Peyer's patch (tissue), 4 donors: ENCODE measurements at regions not wholly inside any gene's neighbourhood (a gene's known extent, or its start where the extent isn't known, plus 50 kb on each side); places are given as distances from the start of the nearest gene placed in this dataset.

ENCODE experiments used
- DNase-seq, 3 donors: peaks; one replicate each; pipeline ENCODE4 v3.0.0-alpha.2; 2017 to 2019
- H3K27ac ChIP-seq, 4 donors: fragments of 200-600 bp; sonication (generic); one replicate each; pipeline ENCODE4 v1.5.1; 2016 to 2019
- H3K27me3 ChIP-seq, 2 donors: fragments of 200-600 bp; sonication (generic); one replicate each; pipeline ENCODE4 v1.5.1; 2019
- H3K36me3 ChIP-seq, 3 donors: fragments of 200-600 bp; sonication (generic); one replicate each; pipeline ENCODE4 v1.5.1; 2016 to 2019
- H3K4me1 ChIP-seq, 4 donors: fragments of 200-600 bp; sonication (generic); one replicate each; pipeline ENCODE4 v1.5.1; 2016 to 2019
- H3K4me3 ChIP-seq, 4 donors: fragments of 200-600 bp; sonication (generic); 1 replicate in 3 of 4; 2 replicates in 1 of 4; pipeline ENCODE4 v1.5.1; 2016 to 2019; ENCODE audit warnings: mild to moderate bottlenecking in 1 of 4
- H3K9me3 ChIP-seq, 4 donors: fragments of 200-600 bp; sonication (generic); one replicate each; pipeline ENCODE4 v1.5.1; 2016 to 2019; ENCODE audit warnings: mild to moderate bottlenecking in 1 of 4
- POLR2A ChIP-seq, 2 donors: fragments of 450-650 bp; IDR thresholded peaks; one replicate each; pipeline ENCODE4 v1.5.1; 2017; ENCODE audit warnings: antibody characterized with exemption in 2 of 2, mild to moderate bottlenecking in 2 of 2, moderate library complexity in 2 of 2
- TF ChIP-seq, protein P1 (sequence below), 6 experiments: fragments of 450-650 bp in 4 of 6; fragments of 200-600 bp in 2 of 6; sonication (generic) in 1 of 6; IDR thresholded peaks; one replicate each; pipeline ENCODE4 v1.5.1; 2017 to 2019; ENCODE audit warnings: antibody characterized with exemption in 6 of 6, mild to moderate bottlenecking in 3 of 6, moderate library complexity in 1 of 6

DNA sequence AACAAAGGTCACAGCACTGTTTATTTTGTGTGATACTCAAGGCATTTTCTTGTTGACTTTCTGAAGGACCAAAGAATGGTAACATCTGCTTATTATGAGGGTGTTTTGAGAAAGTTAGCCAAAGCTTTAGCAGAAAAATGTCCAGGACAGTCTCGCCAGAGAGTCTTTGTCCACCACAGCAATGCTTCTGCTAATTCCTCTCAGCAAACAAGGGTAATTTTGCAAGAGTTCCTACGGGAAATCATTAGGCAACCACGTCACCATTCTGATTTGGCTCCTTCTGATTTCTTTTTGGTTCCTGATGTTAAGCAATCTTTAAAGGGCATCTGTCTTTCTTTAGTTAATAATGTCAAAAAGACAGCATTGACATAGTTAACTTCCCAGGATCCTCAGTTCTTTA, 639.3 kb upstream of the STEAP1 start:
- no peaks in the 10 kb centered on the region for H3K27me3 ChIP-seq
- TF ChIP-seq POLR2A (IDR thresholded peaks at IDR 0.05), result no peak
- TF ChIP-seq, protein P1, sequence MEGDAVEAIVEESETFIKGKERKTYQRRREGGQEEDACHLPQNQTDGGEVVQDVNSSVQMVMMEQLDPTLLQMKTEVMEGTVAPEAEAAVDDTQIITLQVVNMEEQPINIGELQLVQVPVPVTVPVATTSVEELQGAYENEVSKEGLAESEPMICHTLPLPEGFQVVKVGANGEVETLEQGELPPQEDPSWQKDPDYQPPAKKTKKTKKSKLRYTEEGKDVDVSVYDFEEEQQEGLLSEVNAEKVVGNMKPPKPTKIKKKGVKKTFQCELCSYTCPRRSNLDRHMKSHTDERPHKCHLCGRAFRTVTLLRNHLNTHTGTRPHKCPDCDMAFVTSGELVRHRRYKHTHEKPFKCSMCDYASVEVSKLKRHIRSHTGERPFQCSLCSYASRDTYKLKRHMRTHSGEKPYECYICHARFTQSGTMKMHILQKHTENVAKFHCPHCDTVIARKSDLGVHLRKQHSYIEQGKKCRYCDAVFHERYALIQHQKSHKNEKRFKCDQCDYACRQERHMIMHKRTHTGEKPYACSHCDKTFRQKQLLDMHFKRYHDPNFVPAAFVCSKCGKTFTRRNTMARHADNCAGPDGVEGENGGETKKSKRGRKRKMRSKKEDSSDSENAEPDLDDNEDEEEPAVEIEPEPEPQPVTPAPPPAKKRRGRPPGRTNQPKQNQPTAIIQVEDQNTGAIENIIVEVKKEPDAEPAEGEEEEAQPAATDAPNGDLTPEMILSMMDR (IDR thresholded peaks at IDR 0.05), result no peak
- no peak overlapping the region for H3K4me3 ChIP-seq
- no peaks in the 10 kb centered on the region for H3K36me3 ChIP-seq
- no peaks in the 10 kb centered on the region for H3K4me1 ChIP-seq
- DNase-seq, result no peak
- no peaks in the 10 kb centered on the region for H3K9me3 ChIP-seq
- H3K27ac ChIP-seq, result no peak overlapping the region

DNA sequence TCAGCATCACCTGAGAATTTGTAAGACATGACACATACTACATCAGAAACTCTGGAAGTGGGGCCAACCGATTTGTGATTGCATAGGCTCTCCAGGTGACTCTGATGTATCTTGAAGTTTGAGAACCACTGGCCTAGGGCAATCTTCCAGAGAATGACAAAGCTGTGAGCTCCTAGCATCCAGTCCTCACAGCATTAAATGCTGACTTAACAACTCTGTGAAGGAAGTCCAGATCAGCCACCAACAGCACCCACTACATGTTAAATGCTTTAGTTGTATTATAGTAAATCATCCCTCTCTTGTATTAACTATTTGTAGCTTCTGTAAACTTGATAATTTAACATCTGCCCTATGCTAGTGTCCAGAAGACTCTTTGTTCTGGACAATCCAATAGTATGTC, 636.5 kb upstream of the STEAP1 start:
- Histone ChIP-seq H3K27me3 (no peaks in the 10 kb centered on the region), H3K4me3 (no peak overlapping the region), H3K4me1 (no peaks in the 10 kb centered on the region), H3K36me3 (no peaks in the 10 kb centered on the region), H3K27ac (no peak overlapping the region), H3K9me3 (no peaks in the 10 kb centered on the region)
- no peak for TF ChIP-seq POLR2A (IDR thresholded peaks at IDR 0.05)
- TF ChIP-seq, protein P1 (IDR thresholded peaks at IDR 0.05), result no peak
- no peak for DNase-seq

DNA sequence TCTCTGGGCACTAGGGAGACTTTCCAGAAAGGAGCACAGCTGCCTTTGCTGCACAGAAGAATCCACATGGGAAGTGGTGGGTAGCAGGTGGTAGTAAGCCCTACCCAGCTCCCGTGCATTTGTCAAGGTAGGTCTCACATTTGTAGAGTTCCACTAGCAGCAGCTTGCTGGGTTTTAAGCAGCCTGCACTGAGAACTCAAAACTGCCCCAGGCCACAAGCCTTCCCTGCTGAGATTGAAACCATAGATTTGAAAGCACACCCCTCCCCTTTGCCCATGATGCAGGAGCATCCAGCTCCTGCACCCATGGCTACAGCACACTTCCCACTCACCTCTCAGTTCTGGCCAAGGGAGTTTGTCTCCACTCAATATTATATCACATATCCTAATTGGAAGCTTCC, 604.5 kb upstream of the STEAP1 start:
- H3K27me3 ChIP-seq, result no peaks in the 10 kb centered on the region
- H3K36me3 ChIP-seq, result no peaks in the 10 kb centered on the region
- H3K27ac ChIP-seq, result no peak overlapping the region
- H3K4me3 ChIP-seq, result no peak overlapping the region
- no peak for DNase-seq
- TF ChIP-seq, protein P1 (IDR thresholded peaks at IDR 0.05), result no peak
- no peak for TF ChIP-seq POLR2A (IDR thresholded peaks at IDR 0.05)
- no peaks in the 10 kb centered on the region for H3K4me1 ChIP-seq
- no peaks in the 10 kb centered on the region for H3K9me3 ChIP-seq

GRCh38 chr7:89554209-89554608, 600.1 kb upstream of the STEAP1 start:
- Histone ChIP-seq H3K27me3 (no peaks in the 10 kb centered on the region), H3K9me3 (no peaks in the 10 kb centered on the region), H3K4me1 (no peaks in the 10 kb centered on the region), H3K36me3 (no peaks in the 10 kb centered on the region), H3K4me3 (no peak overlapping the region), H3K27ac (no peak overlapping the region)
- DNase-seq, result no peak
- no peak for TF ChIP-seq POLR2A (IDR thresholded peaks at IDR 0.05)
- TF ChIP-seq, protein P1 (IDR thresholded peaks at IDR 0.05), result no peak

GRCh38 chr7:89559596-89559995, 594.7 kb upstream of the STEAP1 start:
- TF ChIP-seq POLR2A (IDR thresholded peaks at IDR 0.05), result no peak
- TF ChIP-seq, protein P1 (IDR thresholded peaks at IDR 0.05), result no peak
- H3K36me3 ChIP-seq, result no peaks in the 10 kb centered on the region
- no peaks in the 10 kb centered on the region for H3K4me1 ChIP-seq
- H3K4me3 ChIP-seq, result no peak overlapping the region
- no peak for DNase-seq
- H3K27me3 ChIP-seq, result no peaks in the 10 kb centered on the region
- peaks cover 0 to 2% (median 0%) of the 10 kb centered on the region in 4 donors for H3K9me3 ChIP-seq
- H3K27ac ChIP-seq, result no peak overlapping the region

DNA sequence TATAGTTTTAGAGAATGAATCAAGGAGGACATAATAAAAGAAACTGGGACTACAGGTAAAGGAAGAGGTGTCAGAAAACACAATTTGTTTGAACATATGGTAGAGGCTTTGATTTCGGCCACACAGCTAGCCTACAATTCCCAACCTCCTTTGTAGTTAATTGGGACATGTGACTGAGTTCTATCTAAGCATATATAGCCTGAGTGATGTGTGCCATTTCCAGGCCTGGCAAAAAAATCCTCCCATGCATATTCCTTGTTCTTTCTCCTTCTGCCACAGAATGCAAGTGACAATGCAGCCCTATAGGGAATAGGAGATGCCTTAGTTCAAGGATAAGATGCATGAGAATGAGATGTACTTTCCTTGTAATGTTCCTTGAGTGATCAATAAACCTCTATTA, 590.7 kb upstream of the STEAP1 start:
- Histone ChIP-seq H3K4me1 (no peaks in the 10 kb centered on the region), H3K27ac (no peak overlapping the region), H3K9me3 (peaks cover 0 to 3% (median 0%) of the 10 kb centered on the region in 4 donors), H3K27me3 (no peaks in the 10 kb centered on the region), H3K4me3 (no peak overlapping the region), H3K36me3 (no peaks in the 10 kb centered on the region)
- TF ChIP-seq POLR2A (IDR thresholded peaks at IDR 0.05), result no peak
- TF ChIP-seq, protein P1 (IDR thresholded peaks at IDR 0.05), result no peak
- no peak for DNase-seq
